H1 (cell line): ENCODE measurements at regions not wholly inside any gene's neighbourhood (a gene's known extent, or its start where the extent isn't known, plus 50 kb on each side); places are given as distances from the start of the nearest gene placed in this dataset.

Experiments
- CTCF ChIA-PET: fragments of 300-600 bp; sonication (Branson Sonifier 250); formaldehyde crosslinking; loops from one replicate; lab custom pipeline; 2021; ENCODE audit not compliant: partially characterized antibody; lab: Charles Lee
- POLR2A ChIA-PET: fragments of 300-600 bp; sonication (Branson Sonifier 250); formaldehyde crosslinking; loops from one replicate; lab custom pipeline; 2021; ENCODE audit warnings: inconsistent platforms; ENCODE audit not compliant: partially characterized antibody; lab: Charles Lee
- DNase-seq, 2 experiments: peaks; one replicate each; pipeline versions ENCODE4 v3.0.0 to v3.0.0-alpha.2; 2010 to 2022; ENCODE audit warnings: low spot score in 2 of 2, low read depth in 1 of 2, mixed read lengths in 1 of 2
- FAIRE-seq: peaks from 2 replicates; lab custom pipeline; 2011; peaks lifted over from hg19 to GRCh38; lab: Jason Lieb, UNC
- H2AFZ ChIP-seq: 2 replicates; pipeline ENCODE4 v1.8.1; 2012; ENCODE audit warnings: low read length, inconsistent platforms
- H2AK5ac ChIP-seq: 2 replicates; pipeline ENCODE4 v1.6.1; 2013; ENCODE audit warnings: low read depth, low read length
- H2BK120ac ChIP-seq: replicated peaks from 2 replicates; pipeline ENCODE3; 2013; ENCODE audit warnings: low read depth, low read length, inconsistent platforms
- H2BK12ac ChIP-seq: 2 replicates; pipeline ENCODE4 v1.6.1; 2013; ENCODE audit warnings: low read depth, low read length
- H2BK15ac ChIP-seq: 2 replicates; pipeline ENCODE4 v1.6.1; 2013; ENCODE audit warnings: low read length
- H2BK20ac ChIP-seq: 2 replicates; pipeline ENCODE4 v1.6.1; 2013; ENCODE audit warnings: low read length
- H2BK5ac ChIP-seq: 2 replicates; pipeline ENCODE4 v1.6.1; 2013; ENCODE audit warnings: low read depth, low read length
- H3K14ac ChIP-seq: 2 replicates; pipeline ENCODE4 v1.6.1; 2013; ENCODE audit warnings: inconsistent platforms; ENCODE audit not compliant: insufficient read length
- H3K18ac ChIP-seq: 2 replicates; pipeline ENCODE4 v1.6.1; 2013; ENCODE audit warnings: low read length; ENCODE audit errors: extremely low read depth
- H3K23ac ChIP-seq: 2 replicates; pipeline ENCODE4 v1.6.1; 2013; ENCODE audit warnings: inconsistent platforms; ENCODE audit not compliant: insufficient read length
- H3K23me2 ChIP-seq: 2 replicates; pipeline ENCODE4 v1.6.1; 2013; ENCODE audit warnings: low read depth, low read length
- H3K27ac ChIP-seq: 2 replicates; pipeline ENCODE4 v1.6.1; 2011; ENCODE audit warnings: low read depth, low read length, inconsistent platforms
- H3K27me3 ChIP-seq, 4 experiments: replicated peaks in 1 of 4; 1 replicate in 1 of 4; 2 replicates in 3 of 4; pipeline versions ENCODE4 v1.6.1 to v1.8.1; 2011 to 2013; ENCODE audit warnings: low read length in 3 of 4, mild to moderate bottlenecking in 3 of 4, inconsistent platforms in 2 of 4, mixed read lengths in 2 of 4, moderate library complexity in 1 of 4; ENCODE audit not compliant: control insufficient read depth in 3 of 4, insufficient read depth in 3 of 4; ENCODE audit errors: extremely low read depth in 1 of 4
- H3K36me3 ChIP-seq, 4 experiments: 2 replicates each; pipeline versions ENCODE4 v1.6.1 to v1.8.1; 2011 to 2013; ENCODE audit warnings: mild to moderate bottlenecking in 4 of 4, low read length in 3 of 4, moderate library complexity in 2 of 4, control low read depth in 1 of 4, inconsistent platforms in 1 of 4; ENCODE audit not compliant: insufficient read depth in 4 of 4, control insufficient read depth in 2 of 4
- H3K4ac ChIP-seq: replicated peaks from 2 replicates; pipeline ENCODE3; 2013; ENCODE audit warnings: low read length, low read depth, mixed read lengths, inconsistent platforms; ENCODE audit not compliant: insufficient read length
- H3K4me1 ChIP-seq, 4 experiments: replicated peaks in 1 of 4; 1 replicate in 1 of 4; 2 replicates in 3 of 4; pipeline versions ENCODE4 v1.6.1 to v1.8.1; 2011 to 2013; ENCODE audit warnings: low read length in 3 of 4, inconsistent platforms in 2 of 4, mixed read lengths in 1 of 4; ENCODE audit not compliant: insufficient read depth in 4 of 4, control insufficient read depth in 3 of 4
- H3K4me2 ChIP-seq, 2 experiments: 2 replicates each; pipeline versions ENCODE4 v1.6.1 to v1.8.1; 2011 to 2013; ENCODE audit warnings: low read depth in 2 of 2, low read length in 2 of 2, control low read depth in 1 of 2, inconsistent platforms in 1 of 2, mild to moderate bottlenecking in 1 of 2; ENCODE audit not compliant: insufficient read depth in 1 of 2
- H3K4me3 ChIP-seq, 4 experiments: fragments of 200-600, 300-600 bp in 1 of 4; sonication (generic), shearing (Covaris generic), sonication (Bioruptor Twin) in 1 of 4; 2 replicates each; pipeline versions ENCODE4 v1.5.1 to v1.8.1; 2011 to 2016; ENCODE audit warnings: low read length in 4 of 4, low read depth in 3 of 4, control low read depth in 2 of 4, inconsistent platforms in 2 of 4, mild to moderate bottlenecking in 2 of 4, mixed read lengths in 1 of 4, moderate library complexity in 1 of 4; ENCODE audit not compliant: insufficient read depth in 2 of 4; ENCODE audit errors: extremely low read depth in 1 of 4
- H3K56ac ChIP-seq: replicated peaks from 2 replicates; pipeline ENCODE3; 2013; ENCODE audit warnings: low read depth, mild to moderate bottlenecking, mixed read lengths, low read length, inconsistent platforms; ENCODE audit not compliant: insufficient read length
- H3K79me1 ChIP-seq: 2 replicates; pipeline ENCODE4 v1.6.1; 2013; ENCODE audit warnings: low read depth, low read length, control low read depth
- H3K79me2 ChIP-seq, 2 experiments: 2 replicates each; pipeline versions ENCODE4 v1.6.1 to v1.8.1; 2012 to 2013; ENCODE audit warnings: low read length in 2 of 2, mild to moderate bottlenecking in 2 of 2, inconsistent platforms in 1 of 2; ENCODE audit not compliant: insufficient read depth in 2 of 2, control insufficient read depth in 1 of 2
- H3K9ac ChIP-seq, 4 experiments: replicated peaks in 1 of 4; 1 replicate in 1 of 4; 2 replicates in 3 of 4; pipeline versions ENCODE4 v1.6.1 to v1.8.1; 2011 to 2013; ENCODE audit warnings: low read depth in 3 of 4, low read length in 3 of 4, control low read depth in 2 of 4, mild to moderate bottlenecking in 2 of 4, moderate library complexity in 2 of 4, inconsistent platforms in 1 of 4; ENCODE audit errors: extremely low read depth in 1 of 4
- H3K9me3 ChIP-seq, 2 experiments: 2 replicates each; pipeline versions ENCODE4 v1.6.1 to v1.8.1; 2012 to 2013; ENCODE audit warnings: mild to moderate bottlenecking in 2 of 2, moderate library complexity in 2 of 2, control low read depth in 1 of 2, inconsistent platforms in 1 of 2, low read depth in 1 of 2, low read length in 1 of 2, mixed read lengths in 1 of 2; ENCODE audit not compliant: insufficient read depth in 2 of 2
- H4K20me1 ChIP-seq, 2 experiments: replicated peaks in 1 of 2; 2 replicates each; pipeline versions ENCODE3 to v1.8.1; 2011 to 2013; ENCODE audit warnings: inconsistent platforms in 2 of 2, low read length in 2 of 2, mild to moderate bottlenecking in 1 of 2; ENCODE audit not compliant: insufficient read depth in 2 of 2, control insufficient read depth in 1 of 2
- H4K5ac ChIP-seq: 2 replicates; pipeline ENCODE4 v1.6.1; 2013; ENCODE audit warnings: low read length, low read depth, mixed read lengths, inconsistent platforms; ENCODE audit not compliant: insufficient read length
- H4K8ac ChIP-seq: 2 replicates; pipeline ENCODE4 v1.8.0; 2013; ENCODE audit warnings: mild to moderate bottlenecking, moderate library complexity, low read length, inconsistent platforms; ENCODE audit not compliant: insufficient read depth; ENCODE audit errors: extremely low read depth
- H4K91ac ChIP-seq: replicated peaks from 2 replicates; pipeline ENCODE3; 2013; ENCODE audit warnings: low read length, mixed read lengths, inconsistent platforms; ENCODE audit not compliant: insufficient read length
- MAX ChIP-seq: IDR thresholded peaks from 2 replicates; pipeline ENCODE4 v1.6.1; 2012; ENCODE audit warnings: inconsistent platforms
- RBBP5 ChIP-seq: IDR thresholded peaks from 2 replicates; pipeline ENCODE4 v1.7.1; 2012; ENCODE audit warnings: low read depth, mild to moderate bottlenecking, inconsistent platforms, low read length, moderate library complexity, borderline replicate concordance
- TF ChIP-seq, protein P1 (sequence below), 3 experiments: IDR thresholded peaks; 1 replicate in 2 of 3; 2 replicates in 1 of 3; pipeline versions ENCODE4 v1.5.1 to v1.6.1; 2011; ENCODE audit warnings: low read length in 3 of 3, mild to moderate bottlenecking in 3 of 3, inconsistent platforms in 2 of 3, low read depth in 1 of 3, moderate library complexity in 1 of 3; ENCODE audit not compliant: insufficient read depth in 1 of 3; ENCODE audit errors: control extremely low read depth in 1 of 3

DNA sequence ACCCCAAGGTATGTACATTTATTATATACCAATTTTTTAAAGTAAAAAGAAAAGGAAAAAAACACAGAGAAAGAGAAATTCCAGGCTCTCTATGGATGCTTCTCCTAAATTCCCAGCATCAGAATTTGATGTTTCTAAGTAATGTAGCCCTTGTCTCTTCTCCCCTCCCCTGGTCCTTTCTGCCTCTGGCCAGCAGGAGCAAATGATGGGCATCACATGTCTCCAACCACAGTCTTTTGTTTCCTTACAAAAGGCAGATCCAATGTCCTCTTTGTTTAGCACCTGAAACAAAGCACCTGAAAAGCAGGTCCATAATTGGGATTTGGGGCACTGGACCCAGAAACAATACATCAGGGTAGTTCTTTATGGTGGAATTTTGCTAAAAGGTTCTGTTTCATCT is 50.4 kb upstream of the APC start:
- Histone ChIP-seq H3K9ac (no peak overlapping the region), H4K20me1 (no peaks in the 10 kb centered on the region), H2AFZ (0 out of 2 replicates have a peak overlapping the region, but pooled peaks have one; percentile 28), H2BK12ac (no peak overlapping the region), H2BK120ac (no peak overlapping the region), H4K8ac (no peak overlapping the region), H2BK15ac (no peak overlapping the region), H3K23me2 (no peaks in the 10 kb centered on the region), H4K91ac (no peak overlapping the region), H3K9me3 (peaks cover 0 to 4% of the 10 kb centered on the region in 2 experiments; a peak in 1 of 4 replicates), H3K4me3 (no peak overlapping the region), H3K23ac (no peak overlapping the region), H2BK5ac (no peak overlapping the region), H3K27me3 (peaks cover 0 to 1% (median 0%) of the 10 kb centered on the region in 4 experiments; a peak in 2 of 7 replicates), H3K79me2 (no peaks in the 10 kb centered on the region), H3K36me3 (no peaks in the 10 kb centered on the region), H2BK20ac (no peak overlapping the region), H2AK5ac (no peak overlapping the region), H3K4ac (no peak overlapping the region), H3K79me1 (no peaks in the 10 kb centered on the region), H3K56ac (no peak overlapping the region), H3K14ac (no peak overlapping the region), H3K4me2 (no peak overlapping the region), H3K27ac (no peak overlapping the region), H4K5ac (no peak overlapping the region), H3K4me1 (peaks cover 0 to 4% (median 0%) of the 10 kb centered on the region in 4 experiments; a peak in 2 of 7 replicates), H3K18ac (no peak overlapping the region)
- FAIRE-seq (peak; percentile 79), DNase-seq (peak in 1 of 2 experiments; percentile 7)
- TF ChIP-seq, protein P1, sequence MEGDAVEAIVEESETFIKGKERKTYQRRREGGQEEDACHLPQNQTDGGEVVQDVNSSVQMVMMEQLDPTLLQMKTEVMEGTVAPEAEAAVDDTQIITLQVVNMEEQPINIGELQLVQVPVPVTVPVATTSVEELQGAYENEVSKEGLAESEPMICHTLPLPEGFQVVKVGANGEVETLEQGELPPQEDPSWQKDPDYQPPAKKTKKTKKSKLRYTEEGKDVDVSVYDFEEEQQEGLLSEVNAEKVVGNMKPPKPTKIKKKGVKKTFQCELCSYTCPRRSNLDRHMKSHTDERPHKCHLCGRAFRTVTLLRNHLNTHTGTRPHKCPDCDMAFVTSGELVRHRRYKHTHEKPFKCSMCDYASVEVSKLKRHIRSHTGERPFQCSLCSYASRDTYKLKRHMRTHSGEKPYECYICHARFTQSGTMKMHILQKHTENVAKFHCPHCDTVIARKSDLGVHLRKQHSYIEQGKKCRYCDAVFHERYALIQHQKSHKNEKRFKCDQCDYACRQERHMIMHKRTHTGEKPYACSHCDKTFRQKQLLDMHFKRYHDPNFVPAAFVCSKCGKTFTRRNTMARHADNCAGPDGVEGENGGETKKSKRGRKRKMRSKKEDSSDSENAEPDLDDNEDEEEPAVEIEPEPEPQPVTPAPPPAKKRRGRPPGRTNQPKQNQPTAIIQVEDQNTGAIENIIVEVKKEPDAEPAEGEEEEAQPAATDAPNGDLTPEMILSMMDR (IDR thresholded peaks at IDR 0.05; ENCODE audit: control extremely low read depth in 1 of 3, insufficient read depth in 1 of 3, low read depth in 1 of 3, low read length in 3 of 3) = peak in 2 of 3 experiments; percentile 1 to 31; a peak in 2 of 4 replicates
- peak; percentile 20; the same call in 1 of the 2 replicates for TF ChIP-seq MAX
- no peak for TF ChIP-seq RBBP5
- POLR2A ChIA-PET = interaction anchor here (0.6 kb wide), 1 partner anchor 10 kb away, joined by 3 read pairs; no protein-coding TSS in a partner anchor
- CTCF ChIA-PET = interaction anchor here (1.0 to 8.9 kb wide), 4 partner anchors 10 to 134 kb away, joined by 3 to 111 read pairs (median 32); no protein-coding TSS in a partner anchor
